Astrocyte of the spinal cord (primary cell): ENCODE measurements at regions not wholly inside any gene's neighbourhood (a gene's known extent, or its start where the extent isn't known, plus 50 kb on each side); places are given as distances from the start of the nearest gene placed in this dataset.

Source experiments
- DNase-seq: peaks from one replicate; pipeline ENCODE4 v3.0.0; 2011; ENCODE audit warnings: low read depth, low spot score
- H3K4me3 ChIP-seq: 2 replicates; pipeline ENCODE4 v1.5.1; 2011; ENCODE audit warnings: low read depth, mild to moderate bottlenecking, low read length, moderate library complexity
- CTCF ChIP-seq: IDR thresholded peaks from 2 replicates; pipeline ENCODE4 v1.5.1; 2012; ENCODE audit warnings: low read depth, mild to moderate bottlenecking, low read length, inconsistent platforms
- in situ Hi-C: cut with HindIII; loops from 2 replicates; pipeline ENCODE4 v1.10.0; 2017; ENCODE audit warnings: low sequenced_read_pairs

GRCh38 chr2:173451941-173452340, 97.3 kb downstream of the CDCA7 start:
- no peak for TF ChIP-seq CTCF
- DNase-seq, result no peak
- H3K4me3 ChIP-seq, result no peak overlapping the region
- in situ Hi-C loops, result no loop called here

- H3K4me3 ChIP-seq, result no peak overlapping the region
- no peak for DNase-seq
- no peak for TF ChIP-seq CTCF
- in situ Hi-C loops, result no loop called here
Measured at GRCh38 chr2:173452416-173452815, 97.7 kb downstream of the CDCA7 start.

- DNase-seq, result no peak
- no peak overlapping the region for H3K4me3 ChIP-seq
- in situ Hi-C loops, result no loop called here
- TF ChIP-seq CTCF, result no peak
Measured at GRCh38 chr2:173456960-173457359, 102.3 kb downstream of the CDCA7 start.

GRCh38 chr2:173457366-173457765, 102.7 kb downstream of the CDCA7 start:
- in situ Hi-C loops, result no loop called here
- no peak for DNase-seq
- no peak for TF ChIP-seq CTCF
- H3K4me3 ChIP-seq, result no peak overlapping the region

GRCh38 chr2:173458991-173459780, 104.5 kb downstream of the CDCA7 start:
- no peak overlapping the region for H3K4me3 ChIP-seq
- TF ChIP-seq CTCF, result no peak
- no peak for DNase-seq
- in situ Hi-C loops, result no loop called here

- no peak overlapping the region for H3K4me3 ChIP-seq
- in situ Hi-C loops, result no loop called here
- TF ChIP-seq CTCF, result no peak
- DNase-seq, result no peak
Measured at GRCh38 chr2:173462892-173463840, 108.5 kb downstream of the CDCA7 start.
